ENCODE measurements at regions not wholly inside any gene's neighbourhood (a gene's known extent, or its start where the extent isn't known, plus 50 kb on each side); places are given as distances from the start of the nearest gene placed in this dataset.

- no peak for DNase-seq
- H3K27me3 ChIP-seq (replicated peaks; ENCODE audit: control insufficient read depth, insufficient read depth, low read length, poor library complexity, severe bottlenecking), result no peaks in the 10 kb centered on the region
- H3K4me1 ChIP-seq (ENCODE audit: control insufficient read depth, insufficient read depth, low read length, poor library complexity, severe bottlenecking), result peaks cover 9% of the 10 kb centered on the region
- H3K9me3 ChIP-seq (ENCODE audit: control insufficient read depth, low read length), result no peaks in the 10 kb centered on the region
- no peak overlapping the region for H3K27ac ChIP-seq (ENCODE audit: insufficient read depth, low read length, poor library complexity, severe bottlenecking)
- H3K36me3 ChIP-seq (ENCODE audit: control insufficient read depth, insufficient read depth, low read length), result no peaks in the 10 kb centered on the region
- no peak overlapping the region for H3K4me3 ChIP-seq (ENCODE audit: insufficient read depth, low read depth, low read length, poor library complexity, severe bottlenecking)
Measured at GRCh38 chr2:144237108-144237507, 282.8 kb downstream of the ZEB2 start.

GRCh38 chr2:144235050-144235449, 284.9 kb downstream of the ZEB2 start:
- no peak for DNase-seq
- Histone ChIP-seq H3K36me3 (ENCODE audit: control insufficient read depth, insufficient read depth, low read length) (no peaks in the 10 kb centered on the region), H3K9me3 (ENCODE audit: control insufficient read depth, low read length) (no peaks in the 10 kb centered on the region), H3K4me3 (ENCODE audit: insufficient read depth, low read depth, low read length, poor library complexity, severe bottlenecking) (no peak overlapping the region), H3K27ac (ENCODE audit: insufficient read depth, low read length, poor library complexity, severe bottlenecking) (no peak overlapping the region), H3K27me3 (replicated peaks; ENCODE audit: control insufficient read depth, insufficient read depth, low read length, poor library complexity, severe bottlenecking) (no peaks in the 10 kb centered on the region), H3K4me1 (ENCODE audit: control insufficient read depth, insufficient read depth, low read length, poor library complexity, severe bottlenecking) (peaks cover 9% of the 10 kb centered on the region)

- H3K27ac ChIP-seq (ENCODE audit: insufficient read depth, low read length, poor library complexity, severe bottlenecking), result no peak overlapping the region
Measured at GRCh38 chr2:144234542-144234871, 285.4 kb downstream of the ZEB2 start.

GRCh38 chr2:144233733-144234541, 286.0 kb downstream of the ZEB2 start:
- no peaks in the 10 kb centered on the region for H3K36me3 ChIP-seq (ENCODE audit: control insufficient read depth, insufficient read depth, low read length)
- H3K27ac ChIP-seq (ENCODE audit: insufficient read depth, low read length, poor library complexity, severe bottlenecking), result no peak overlapping the region
- no peak overlapping the region for H3K4me3 ChIP-seq (ENCODE audit: insufficient read depth, low read depth, low read length, poor library complexity, severe bottlenecking)
- no peaks in the 10 kb centered on the region for H3K27me3 ChIP-seq (replicated peaks; ENCODE audit: control insufficient read depth, insufficient read depth, low read length, poor library complexity, severe bottlenecking)
- H3K4me1 ChIP-seq (ENCODE audit: control insufficient read depth, insufficient read depth, low read length, poor library complexity, severe bottlenecking), result peaks cover 9% of the 10 kb centered on the region
- no peak for DNase-seq
- no peaks in the 10 kb centered on the region for H3K9me3 ChIP-seq (ENCODE audit: control insufficient read depth, low read length)

More at GRCh38 chr2:144234542-144234871, 285.4 kb downstream of the ZEB2 start:
- DNase-seq, result no peak
- H3K4me3 ChIP-seq (ENCODE audit: insufficient read depth, low read depth, low read length, poor library complexity, severe bottlenecking), result no peak overlapping the region
- H3K27me3 ChIP-seq (replicated peaks; ENCODE audit: control insufficient read depth, insufficient read depth, low read length, poor library complexity, severe bottlenecking), result no peaks in the 10 kb centered on the region
- no peaks in the 10 kb centered on the region for H3K9me3 ChIP-seq (ENCODE audit: control insufficient read depth, low read length)
- H3K4me1 ChIP-seq (ENCODE audit: control insufficient read depth, insufficient read depth, low read length, poor library complexity, severe bottlenecking), result peaks cover 9% of the 10 kb centered on the region
- H3K36me3 ChIP-seq (ENCODE audit: control insufficient read depth, insufficient read depth, low read length), result no peaks in the 10 kb centered on the region

- H3K27ac ChIP-seq (ENCODE audit: insufficient read depth, low read length, poor library complexity, severe bottlenecking), result no peak overlapping the region
- no peaks in the 10 kb centered on the region for H3K36me3 ChIP-seq (ENCODE audit: control insufficient read depth, insufficient read depth, low read length)
- H3K4me1 ChIP-seq (ENCODE audit: control insufficient read depth, insufficient read depth, low read length, poor library complexity, severe bottlenecking), result peaks cover 9% of the 10 kb centered on the region
- no peaks in the 10 kb centered on the region for H3K9me3 ChIP-seq (ENCODE audit: control insufficient read depth, low read length)
- DNase-seq, result no peak
- H3K27me3 ChIP-seq (replicated peaks; ENCODE audit: control insufficient read depth, insufficient read depth, low read length, poor library complexity, severe bottlenecking), result no peaks in the 10 kb centered on the region
- no peak overlapping the region for H3K4me3 ChIP-seq (ENCODE audit: insufficient read depth, low read depth, low read length, poor library complexity, severe bottlenecking)
Measured at GRCh38 chr2:144233317-144233716, 286.6 kb downstream of the ZEB2 start.

GRCh38 chr2:144230448-144231085, 289.4 kb downstream of the ZEB2 start:
- Histone ChIP-seq H3K4me3 (ENCODE audit: insufficient read depth, low read depth, low read length, poor library complexity, severe bottlenecking) (no peak overlapping the region), H3K27me3 (replicated peaks; ENCODE audit: control insufficient read depth, insufficient read depth, low read length, poor library complexity, severe bottlenecking) (no peaks in the 10 kb centered on the region), H3K9me3 (ENCODE audit: control insufficient read depth, low read length) (no peaks in the 10 kb centered on the region), H3K4me1 (ENCODE audit: control insufficient read depth, insufficient read depth, low read length, poor library complexity, severe bottlenecking) (peaks cover 9% of the 10 kb centered on the region), H3K36me3 (ENCODE audit: control insufficient read depth, insufficient read depth, low read length) (no peaks in the 10 kb centered on the region), H3K27ac (ENCODE audit: insufficient read depth, low read length, poor library complexity, severe bottlenecking) (no peak overlapping the region)
- no peak for DNase-seq

- peaks cover 8% of the 10 kb centered on the region for H3K4me1 ChIP-seq (ENCODE audit: control insufficient read depth, insufficient read depth, low read length, poor library complexity, severe bottlenecking)
- no peaks in the 10 kb centered on the region for H3K27me3 ChIP-seq (replicated peaks; ENCODE audit: control insufficient read depth, insufficient read depth, low read length, poor library complexity, severe bottlenecking)
- H3K27ac ChIP-seq (ENCODE audit: insufficient read depth, low read length, poor library complexity, severe bottlenecking), result no peak overlapping the region
- no peak overlapping the region for H3K4me3 ChIP-seq (ENCODE audit: insufficient read depth, low read depth, low read length, poor library complexity, severe bottlenecking)
- DNase-seq, result no peak
- H3K9me3 ChIP-seq (ENCODE audit: control insufficient read depth, low read length), result no peaks in the 10 kb centered on the region
- no peaks in the 10 kb centered on the region for H3K36me3 ChIP-seq (ENCODE audit: control insufficient read depth, insufficient read depth, low read length)
Measured at GRCh38 chr2:144230033-144230432, 289.9 kb downstream of the ZEB2 start.

- Histone ChIP-seq H3K36me3 (ENCODE audit: control insufficient read depth, insufficient read depth, low read length) (no peaks in the 10 kb centered on the region), H3K4me1 (ENCODE audit: control insufficient read depth, insufficient read depth, low read length, poor library complexity, severe bottlenecking) (peaks cover 3% of the 10 kb centered on the region), H3K27me3 (replicated peaks; ENCODE audit: control insufficient read depth, insufficient read depth, low read length, poor library complexity, severe bottlenecking) (no peaks in the 10 kb centered on the region), H3K27ac (ENCODE audit: insufficient read depth, low read length, poor library complexity, severe bottlenecking) (no peak overlapping the region), H3K9me3 (ENCODE audit: control insufficient read depth, low read length) (no peaks in the 10 kb centered on the region), H3K4me3 (ENCODE audit: insufficient read depth, low read depth, low read length, poor library complexity, severe bottlenecking) (no peak overlapping the region)
- no peak for DNase-seq
Measured at GRCh38 chr2:144229296-144229695, 290.6 kb downstream of the ZEB2 start.

- H3K9me3 ChIP-seq (ENCODE audit: control insufficient read depth, low read length), result no peaks in the 10 kb centered on the region
- H3K36me3 ChIP-seq (ENCODE audit: control insufficient read depth, insufficient read depth, low read length), result no peaks in the 10 kb centered on the region
- no peaks in the 10 kb centered on the region for H3K4me1 ChIP-seq (ENCODE audit: control insufficient read depth, insufficient read depth, low read length, poor library complexity, severe bottlenecking)
- H3K27me3 ChIP-seq (replicated peaks; ENCODE audit: control insufficient read depth, insufficient read depth, low read length, poor library complexity, severe bottlenecking), result no peaks in the 10 kb centered on the region
- H3K27ac ChIP-seq (ENCODE audit: insufficient read depth, low read length, poor library complexity, severe bottlenecking), result no peak overlapping the region
- H3K4me3 ChIP-seq (ENCODE audit: insufficient read depth, low read depth, low read length, poor library complexity, severe bottlenecking), result no peak overlapping the region
- no peak for DNase-seq
Measured at GRCh38 chr2:144227427-144228105, 292.4 kb downstream of the ZEB2 start.

GRCh38 chr2:144225076-144225475, 294.8 kb downstream of the ZEB2 start:
- Histone ChIP-seq H3K4me1 (ENCODE audit: control insufficient read depth, insufficient read depth, low read length, poor library complexity, severe bottlenecking) (no peaks in the 10 kb centered on the region), H3K27me3 (replicated peaks; ENCODE audit: control insufficient read depth, insufficient read depth, low read length, poor library complexity, severe bottlenecking) (no peaks in the 10 kb centered on the region), H3K9me3 (ENCODE audit: control insufficient read depth, low read length) (no peaks in the 10 kb centered on the region), H3K27ac (ENCODE audit: insufficient read depth, low read length, poor library complexity, severe bottlenecking) (no peak overlapping the region), H3K36me3 (ENCODE audit: control insufficient read depth, insufficient read depth, low read length) (no peaks in the 10 kb centered on the region), H3K4me3 (ENCODE audit: insufficient read depth, low read depth, low read length, poor library complexity, severe bottlenecking) (no peak overlapping the region)
- no peak for DNase-seq
